Endothelial cell of umbilical vein (primary cell): ENCODE measurements at regions not wholly inside any gene's neighbourhood (a gene's known extent, or its start where the extent isn't known, plus 50 kb on each side); places are given as distances from the start of the nearest gene placed in this dataset.

Experiments
- BruUV-seq: library from RNA; stranded (reverse); fragments of 400-500 nt; replicated peaks from 2 replicates; lab custom pipeline; 2021; lab: Mats Ljungman, UMichigan
- CTCF ChIA-PET: fragments of 300-600, 350-600 bp; sonication (Branson Sonifier 250); formaldehyde crosslinking; loops from one replicate; lab custom pipeline; 2021; ENCODE audit warnings: antibody characterized with exemption, inconsistent platforms; lab: Charles Lee
- POLR2A ChIA-PET: fragments of 300-600, 350-600 bp; sonication (Branson Sonifier 250); formaldehyde crosslinking; loops from one replicate; lab custom pipeline; 2021; ENCODE audit warnings: antibody characterized with exemption, inconsistent platforms; lab: Charles Lee
- DNase-seq: peaks from one replicate; pipeline ENCODE4 v3.0.0-alpha.2; 2011; ENCODE audit warnings: low read depth, low spot score
- FAIRE-seq: peaks from 2 replicates; lab custom pipeline; 2011; peaks lifted over from hg19 to GRCh38; lab: Jason Lieb, UNC
- H2AFZ ChIP-seq: 2 replicates; pipeline ENCODE4 v1.6.0; 2012; ENCODE audit warnings: low read depth, low read length, control low read depth, inconsistent platforms
- H3K27ac ChIP-seq: 2 replicates; pipeline ENCODE4 v1.5.1; 2011; ENCODE audit warnings: low read depth, mild to moderate bottlenecking, control low read depth, low read length, moderate library complexity; ENCODE audit not compliant: insufficient read depth
- H3K27me3 ChIP-seq, 2 experiments: 2 replicates each; pipeline versions ENCODE4 v1.6.0 to v1.6.1; 2011; ENCODE audit warnings: low read length in 2 of 2, mixed read lengths in 1 of 2; ENCODE audit not compliant: control insufficient read depth in 2 of 2, insufficient read depth in 2 of 2
- H3K36me3 ChIP-seq, 2 experiments: 2 replicates in 1 of 2; 3 replicates in 1 of 2; pipeline ENCODE4 v1.5.1; 2011; ENCODE audit warnings: low read length in 2 of 2, mild to moderate bottlenecking in 1 of 2, moderate library complexity in 1 of 2; ENCODE audit not compliant: control insufficient read depth in 2 of 2, insufficient read depth in 2 of 2; ENCODE audit errors: extremely low read depth in 1 of 2
- H3K4me1 ChIP-seq: 3 replicates; pipeline ENCODE4 v1.5.1; 2011; ENCODE audit warnings: mild to moderate bottlenecking, low read length; ENCODE audit not compliant: control insufficient read depth, insufficient read depth; ENCODE audit errors: extremely low read depth
- H3K4me2 ChIP-seq: 2 replicates; pipeline ENCODE4 v1.6.1; 2011; ENCODE audit warnings: low read length, control low read depth, mixed read lengths; ENCODE audit not compliant: insufficient read depth
- H3K4me3 ChIP-seq, 3 experiments: fragments of 200-600 bp in 1 of 3; sonication (generic), shearing (Covaris generic) in 1 of 3; replicated peaks in 1 of 3; 2 replicates each; pipeline ENCODE4 v1.5.1; 2011 to 2016; ENCODE audit warnings: control low read depth in 3 of 3, low read length in 3 of 3, mild to moderate bottlenecking in 2 of 3, inconsistent platforms in 1 of 3, low read depth in 1 of 3, moderate library complexity in 1 of 3; ENCODE audit not compliant: insufficient read depth in 1 of 3
- H3K79me2 ChIP-seq: 2 replicates; pipeline ENCODE4 v1.6.0; 2012; ENCODE audit warnings: low read length, inconsistent platforms; ENCODE audit not compliant: control insufficient read depth, insufficient read depth
- H3K9ac ChIP-seq: replicated peaks from 2 replicates; pipeline ENCODE3; 2011; ENCODE audit warnings: low read length, control low read depth; ENCODE audit not compliant: insufficient read depth; ENCODE audit errors: extremely low read depth
- H3K9me1 ChIP-seq: replicated peaks from 3 replicates; pipeline ENCODE4 v1.6.0; 2011; ENCODE audit warnings: mild to moderate bottlenecking, low read length; ENCODE audit not compliant: control insufficient read depth, insufficient read depth; ENCODE audit errors: extremely low read depth
- H3K9me3 ChIP-seq: replicated peaks from 2 replicates; pipeline ENCODE4 v1.5.1; 2012; ENCODE audit warnings: low read length, inconsistent platforms; ENCODE audit not compliant: control insufficient read depth, insufficient read depth
- H4K20me1 ChIP-seq: replicated peaks from 2 replicates; pipeline ENCODE3; 2011; ENCODE audit warnings: mild to moderate bottlenecking, low read length; ENCODE audit not compliant: control insufficient read depth, insufficient read depth; ENCODE audit errors: extremely low read depth
- EZH2 ChIP-seq: IDR thresholded peaks from 2 replicates; pipeline ENCODE4 v1.6.1; 2012; ENCODE audit warnings: borderline replicate concordance, low read depth, mild to moderate bottlenecking, moderate library complexity, low read length, inconsistent platforms; ENCODE audit not compliant: severe bottlenecking
- FOS ChIP-seq: IDR thresholded peaks from 2 replicates; pipeline ENCODE4 v1.6.1; 2011; ENCODE audit warnings: mild to moderate bottlenecking, low read length, moderate library complexity, borderline replicate concordance; ENCODE audit not compliant: insufficient read depth
- GATA2 ChIP-seq: IDR thresholded peaks from 2 replicates; pipeline ENCODE4 v1.7.0; 2011; ENCODE audit warnings: low read depth, mild to moderate bottlenecking, moderate library complexity, mixed read lengths, low read length; ENCODE audit not compliant: insufficient read length, insufficient read depth
- JUN ChIP-seq: IDR thresholded peaks from 2 replicates; pipeline ENCODE4 v1.6.1; 2011; ENCODE audit warnings: borderline replicate concordance, low read depth; ENCODE audit not compliant: insufficient read length, insufficient read depth
- MYC ChIP-seq: IDR thresholded peaks from one replicate; pipeline ENCODE4 v1.6.1; 2011; ENCODE audit warnings: mild to moderate bottlenecking, low read depth, low read length
- POLR2A ChIP-seq: IDR thresholded peaks from 2 replicates; pipeline ENCODE4 v1.6.1; 2012; ENCODE audit warnings: low read depth, mild to moderate bottlenecking, control low read depth, low read length
- POLR2AphosphoS5 ChIP-seq: IDR thresholded peaks from 2 replicates; pipeline ENCODE4 v1.6.1; 2012; ENCODE audit warnings: low read depth, mild to moderate bottlenecking, control low read depth, low read length, moderate library complexity; ENCODE audit not compliant: insufficient read depth
- dilution Hi-C: fragments of 300-500 bp; cut with MboI; formaldehyde crosslinking; loops from one replicate; pipeline ENCODE4 v1.15.0; 2019; ENCODE audit warnings: low sequenced_read_pairs; ENCODE audit not compliant: extremely low pct_ligation_motif_present
- intact Hi-C: fragments of 100-400 bp; cut with micrococcal nuclease; formaldehyde crosslinking; loops from one replicate; pipeline ENCODE4 v1.10.0; 2022
- TF ChIP-seq, protein P1 (sequence below): IDR thresholded peaks from 2 replicates; pipeline ENCODE4 v1.6.1; 2011; ENCODE audit not compliant: insufficient read depth, insufficient read length
- TF ChIP-seq, protein P2 (sequence below), 2 donors: IDR thresholded peaks; 1 replicate in 1 of 2; 2 replicates in 1 of 2; pipeline ENCODE4 v1.5.1; 2011; ENCODE audit warnings: low read length in 2 of 2, mild to moderate bottlenecking in 2 of 2, moderate library complexity in 2 of 2, control low read depth in 1 of 2, inconsistent platforms in 1 of 2, low read depth in 1 of 2; ENCODE audit not compliant: insufficient read depth in 1 of 2; ENCODE audit errors: extremely low read depth in 1 of 2

- dilution Hi-C loops (no loop called here), intact Hi-C loops (no loop called here)
- DNase-seq, result no peak
- Histone ChIP-seq H2AFZ (no peak overlapping the region), H3K79me2 (no peaks in the 10 kb centered on the region), H4K20me1 (no peaks in the 10 kb centered on the region), H3K9me3 (no peaks in the 10 kb centered on the region), H3K27ac (no peak overlapping the region), H3K27me3 (peaks cover 0 to 8% of the 10 kb centered on the region in 2 experiments), H3K9me1 (no peaks in the 10 kb centered on the region), H3K9ac (no peak overlapping the region), H3K4me3 (no peak overlapping the region), H3K36me3 (no peaks in the 10 kb centered on the region), H3K4me2 (no peak overlapping the region), H3K4me1 (no peaks in the 10 kb centered on the region)
- POLR2A ChIA-PET, result no interaction called here
- TF ChIP-seq EZH2 (no peak), POLR2A (no peak), MYC (no peak), JUN (no peak), FOS (no peak), GATA2 (no peak), POLR2AphosphoS5 (no peak)
- TF ChIP-seq, protein P1, sequence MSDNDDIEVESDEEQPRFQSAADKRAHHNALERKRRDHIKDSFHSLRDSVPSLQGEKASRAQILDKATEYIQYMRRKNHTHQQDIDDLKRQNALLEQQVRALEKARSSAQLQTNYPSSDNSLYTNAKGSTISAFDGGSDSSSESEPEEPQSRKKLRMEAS, result no peak
- TF ChIP-seq, protein P2, sequence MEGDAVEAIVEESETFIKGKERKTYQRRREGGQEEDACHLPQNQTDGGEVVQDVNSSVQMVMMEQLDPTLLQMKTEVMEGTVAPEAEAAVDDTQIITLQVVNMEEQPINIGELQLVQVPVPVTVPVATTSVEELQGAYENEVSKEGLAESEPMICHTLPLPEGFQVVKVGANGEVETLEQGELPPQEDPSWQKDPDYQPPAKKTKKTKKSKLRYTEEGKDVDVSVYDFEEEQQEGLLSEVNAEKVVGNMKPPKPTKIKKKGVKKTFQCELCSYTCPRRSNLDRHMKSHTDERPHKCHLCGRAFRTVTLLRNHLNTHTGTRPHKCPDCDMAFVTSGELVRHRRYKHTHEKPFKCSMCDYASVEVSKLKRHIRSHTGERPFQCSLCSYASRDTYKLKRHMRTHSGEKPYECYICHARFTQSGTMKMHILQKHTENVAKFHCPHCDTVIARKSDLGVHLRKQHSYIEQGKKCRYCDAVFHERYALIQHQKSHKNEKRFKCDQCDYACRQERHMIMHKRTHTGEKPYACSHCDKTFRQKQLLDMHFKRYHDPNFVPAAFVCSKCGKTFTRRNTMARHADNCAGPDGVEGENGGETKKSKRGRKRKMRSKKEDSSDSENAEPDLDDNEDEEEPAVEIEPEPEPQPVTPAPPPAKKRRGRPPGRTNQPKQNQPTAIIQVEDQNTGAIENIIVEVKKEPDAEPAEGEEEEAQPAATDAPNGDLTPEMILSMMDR (IDR thresholded peaks at IDR 0.05; ENCODE audit: extremely low read depth in 1 of 2, insufficient read depth in 1 of 2, low read depth in 1 of 2, low read length in 2 of 2), result no peak
- BruUV-seq, result no TSS peak
- CTCF ChIA-PET, result interaction anchor here (1.5 to 1.9 kb wide), 2 partner anchors 11 to 16 kb away, joined by 4 to 5 read pairs; no protein-coding TSS in a partner anchor
- FAIRE-seq, result no peak
These were observed 78.3 kb upstream of the TRIO start for GRCh38 chr5:14064841-14065240.
